HepG2 (cell line): ENCODE measurements at regions not wholly inside any gene's neighbourhood (a gene's known extent, or its start where the extent isn't known, plus 50 kb on each side); places are given as distances from the start of the nearest gene placed in this dataset.

Experiments
- CBX2 ChIP-seq, 2 experiments: fragments of 200-600 bp in 1 of 2; sonication (generic); formaldehyde crosslinking in 1 of 2; IDR thresholded peaks; 2 replicates each; pipeline versions ENCODE4 v1.7.0 to v1.8.1; 2018 to 2022; ENCODE audit warnings: low read depth in 2 of 2, low read length in 1 of 2, mild to moderate bottlenecking in 1 of 2, missing genetic modification reagents in 1 of 2
- GATA4 ChIP-seq: sonication (generic); IDR thresholded peaks from 2 replicates; pipeline ENCODE4 v1.6.1; 2016; ENCODE audit warnings: antibody characterized with exemption, low read depth, borderline replicate concordance
- HCFC1 ChIP-seq: fragments of 150-350 bp; IDR thresholded peaks from 2 replicates; pipeline ENCODE4 v1.6.1; 2014; ENCODE audit warnings: low read depth, low read length
- KAT7 ChIP-seq: IDR thresholded peaks from 2 replicates; pipeline ENCODE4 v1.6.1; 2018; ENCODE audit warnings: borderline replicate concordance, missing compliant biosample characterization
- KDM5A ChIP-seq: fragments of 200-600 bp; sonication (generic); IDR thresholded peaks from 2 replicates; pipeline ENCODE4 v1.7.0; 2018; ENCODE audit warnings: antibody characterized with exemption, mild to moderate bottlenecking, low read length, borderline replicate concordance
- LCORL ChIP-seq, 2 experiments: fragments of 450-650 bp in 1 of 2; sonication (generic) in 1 of 2; formaldehyde crosslinking in 1 of 2; IDR thresholded peaks; 2 replicates each; pipeline versions ENCODE4 v1.5.0 to v1.6.1; 2017 to 2020; ENCODE audit warnings: antibody characterized with exemption in 1 of 2, missing genetic modification reagents in 1 of 2
- MIER2 ChIP-seq: IDR thresholded peaks from 2 replicates; pipeline ENCODE4 v1.6.1; 2016; ENCODE audit warnings: missing biosample characterization, missing genetic modification reagents
- RELA ChIP-seq: sonication (generic); formaldehyde crosslinking; IDR thresholded peaks from 2 replicates; pipeline ENCODE4 v1.4.0; 2020; ENCODE audit warnings: missing genetic modification reagents
- RNF2 ChIP-seq: fragments of 450-650 bp; conservative IDR thresholded peaks from 2 replicates; pipeline ENCODE4 v1.6.1; 2016; ENCODE audit warnings: low read depth
- SAP130 ChIP-seq: IDR thresholded peaks from 2 replicates; pipeline ENCODE4 v1.6.1; 2016; ENCODE audit warnings: low read depth
- SUZ12 ChIP-seq: fragments of 150-350 bp; IDR thresholded peaks from 2 replicates; pipeline ENCODE4 v1.6.1; 2014; ENCODE audit warnings: low read depth, low read length
- TEAD3 ChIP-seq: optimal IDR thresholded peaks from 2 replicates; pipeline ENCODE3; 2016; ENCODE audit warnings: borderline replicate concordance
- XRCC5 ChIP-seq: fragments of 200-400 bp; formaldehyde crosslinking; optimal IDR thresholded peaks from 2 replicates; pipeline ENCODE3; 2017; ENCODE audit warnings: mild to moderate bottlenecking, low read length
- ZFP36 ChIP-seq: fragments of 150-350 bp; IDR thresholded peaks from 2 replicates; pipeline ENCODE4 v1.6.1; 2018; ENCODE audit warnings: borderline replicate concordance, low read length, low read depth; ENCODE audit not compliant: partially characterized antibody
- ZNF256 ChIP-seq: sonication (generic); formaldehyde crosslinking; conservative IDR thresholded peaks from 2 replicates; pipeline ENCODE4 v1.4.0; 2020; ENCODE audit warnings: missing genetic modification reagents
- ZNF331 ChIP-seq: sonication (generic); formaldehyde crosslinking; IDR thresholded peaks from 2 replicates; pipeline ENCODE4 v1.4.0; 2020; ENCODE audit warnings: missing genetic modification reagents
- ZNF34 ChIP-seq: sonication (generic); formaldehyde crosslinking; IDR thresholded peaks from 2 replicates; pipeline ENCODE4 v1.4.0; 2020; ENCODE audit warnings: mild to moderate bottlenecking, missing genetic modification reagents, borderline replicate concordance
- ZNF543 ChIP-seq: sonication (generic); formaldehyde crosslinking; IDR thresholded peaks from 2 replicates; pipeline ENCODE4 v1.4.0; 2020; ENCODE audit warnings: mild to moderate bottlenecking, missing genetic modification reagents
- ZNF558 ChIP-seq: sonication (generic); formaldehyde crosslinking; IDR thresholded peaks from 2 replicates; pipeline ENCODE4 v1.9.0; 2022; ENCODE audit warnings: mild to moderate bottlenecking, missing genetic modification reagents, borderline replicate concordance
- ZNF569 ChIP-seq: sonication (generic); formaldehyde crosslinking; IDR thresholded peaks from 2 replicates; pipeline ENCODE4 v1.5.0; 2020; ENCODE audit warnings: mild to moderate bottlenecking, missing genetic modification reagents, moderate library complexity, borderline replicate concordance
- TF ChIP-seq, protein P1 (sequence below): IDR thresholded peaks from 2 replicates; pipeline ENCODE4 v1.6.1; 2016; ENCODE audit warnings: missing biosample characterization, missing genetic modification reagents, low read depth
- TF ChIP-seq, protein P2 (sequence below): sonication (generic); formaldehyde crosslinking; IDR thresholded peaks from 2 replicates; pipeline ENCODE4 v1.4.0; 2020; ENCODE audit warnings: missing genetic modification reagents, mild to moderate bottlenecking, borderline replicate concordance
- TF ChIP-seq, protein P3 (sequence below): sonication (generic); formaldehyde crosslinking; IDR thresholded peaks from 2 replicates; pipeline ENCODE4 v1.5.0; 2020; ENCODE audit warnings: mild to moderate bottlenecking, missing genetic modification reagents, moderate library complexity
- TF ChIP-seq, protein P4 (sequence below): fragments of 450-650 bp; IDR thresholded peaks from 2 replicates; pipeline ENCODE4 v1.6.1; 2016

DNA sequence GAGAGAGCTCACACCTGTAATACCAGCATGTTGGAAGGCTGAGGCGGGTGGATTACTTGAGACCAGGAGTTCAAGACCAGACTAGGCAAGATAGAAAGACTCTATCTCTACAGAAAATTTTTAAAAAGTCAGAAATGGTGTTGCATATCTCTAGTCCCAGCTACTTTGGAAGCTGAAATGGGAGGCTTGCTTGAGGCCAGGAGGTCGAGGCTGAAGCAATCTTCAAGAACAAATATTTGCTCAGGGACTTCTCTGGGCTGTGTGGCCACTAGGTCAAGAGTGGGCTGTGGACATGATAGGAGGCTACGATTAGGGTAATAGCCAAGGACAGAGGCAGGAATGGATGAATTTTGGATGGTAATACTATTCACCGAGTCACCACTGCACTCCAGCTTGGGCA is 135.8 kb upstream of the PEG3 start (continued):
- TF ChIP-seq ZNF256 (CRISPR knock-in tag), result no peak; the same call in 1 of the 2 replicates
- no peak for TF ChIP-seq LCORL (IDR thresholded peaks at IDR 0.05)
- no peak; the same call in 1 of the 2 replicates for TF ChIP-seq LCORL (CRISPR knock-in tag; IDR thresholded peaks at IDR 0.05)
- TF ChIP-seq ZNF569 (CRISPR knock-in tag), result no peak
- TF ChIP-seq ZNF558 (CRISPR knock-in tag), result no peak
- no peak for TF ChIP-seq RELA (CRISPR knock-in tag)
- TF ChIP-seq, protein P1, sequence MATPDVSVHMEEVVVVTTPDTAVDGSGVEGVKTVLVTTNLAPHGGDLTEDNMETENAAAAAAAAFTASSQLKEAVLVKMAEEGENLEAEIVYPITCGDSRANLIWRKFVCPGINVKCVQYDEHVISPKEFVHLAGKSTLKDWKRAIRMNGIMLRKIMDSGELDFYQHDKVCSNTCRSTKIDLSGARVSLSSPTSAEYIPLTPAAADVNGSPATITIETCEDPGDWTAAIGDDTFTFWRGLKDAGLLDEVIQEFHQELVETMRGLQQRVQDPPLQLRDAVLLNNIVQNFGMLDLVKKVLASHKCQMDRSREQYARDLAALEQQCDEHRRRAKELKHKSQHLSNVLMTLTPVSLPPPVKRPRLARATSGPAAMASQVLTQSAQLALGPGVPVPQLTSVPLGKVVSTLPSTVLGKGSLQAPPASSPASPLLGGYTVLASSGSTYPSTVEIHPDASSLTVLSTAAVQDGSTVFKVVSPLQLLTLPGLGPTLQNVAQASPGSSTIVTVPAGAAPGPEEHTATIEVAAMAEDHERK (CRISPR knock-in tag), result no peak
- peak; percentile 34; the same call in 1 of the 2 replicates for TF ChIP-seq MIER2
- no peak for TF ChIP-seq ZNF34
- TF ChIP-seq, protein P2, sequence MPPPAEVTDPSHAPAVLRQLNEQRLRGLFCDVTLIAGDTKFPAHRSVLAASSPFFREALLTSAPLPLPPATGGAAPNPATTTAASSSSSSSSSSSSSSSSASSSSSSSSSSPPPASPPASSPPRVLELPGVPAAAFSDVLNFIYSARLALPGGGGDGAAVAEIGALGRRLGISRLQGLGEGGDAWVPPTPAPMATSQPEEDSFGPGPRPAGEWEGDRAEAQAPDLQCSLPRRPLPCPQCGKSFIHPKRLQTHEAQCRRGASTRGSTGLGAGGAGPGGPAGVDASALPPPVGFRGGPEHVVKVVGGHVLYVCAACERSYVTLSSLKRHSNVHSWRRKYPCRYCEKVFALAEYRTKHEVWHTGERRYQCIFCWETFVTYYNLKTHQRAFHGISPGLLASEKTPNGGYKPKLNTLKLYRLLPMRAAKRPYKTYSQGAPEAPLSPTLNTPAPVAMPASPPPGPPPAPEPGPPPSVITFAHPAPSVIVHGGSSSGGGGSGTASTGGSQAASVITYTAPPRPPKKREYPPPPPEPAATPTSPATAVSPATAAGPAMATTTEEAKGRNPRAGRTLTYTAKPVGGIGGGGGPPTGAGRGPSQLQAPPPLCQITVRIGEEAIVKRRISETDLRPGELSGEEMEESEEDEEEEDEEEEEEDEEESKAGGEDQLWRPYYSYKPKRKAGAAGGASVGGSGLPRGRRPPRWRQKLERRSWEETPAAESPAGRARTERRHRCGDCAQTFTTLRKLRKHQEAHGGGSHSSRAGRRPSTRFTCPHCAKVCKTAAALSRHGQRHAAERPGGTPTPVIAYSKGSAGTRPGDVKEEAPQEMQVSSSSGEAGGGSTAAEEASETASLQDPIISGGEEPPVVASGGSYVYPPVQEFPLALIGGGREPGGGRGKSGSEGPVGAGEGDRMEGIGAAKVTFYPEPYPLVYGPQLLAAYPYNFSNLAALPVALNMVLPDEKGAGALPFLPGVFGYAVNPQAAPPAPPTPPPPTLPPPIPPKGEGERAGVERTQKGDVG (CRISPR knock-in tag), result no peak
- TF ChIP-seq, protein P3, sequence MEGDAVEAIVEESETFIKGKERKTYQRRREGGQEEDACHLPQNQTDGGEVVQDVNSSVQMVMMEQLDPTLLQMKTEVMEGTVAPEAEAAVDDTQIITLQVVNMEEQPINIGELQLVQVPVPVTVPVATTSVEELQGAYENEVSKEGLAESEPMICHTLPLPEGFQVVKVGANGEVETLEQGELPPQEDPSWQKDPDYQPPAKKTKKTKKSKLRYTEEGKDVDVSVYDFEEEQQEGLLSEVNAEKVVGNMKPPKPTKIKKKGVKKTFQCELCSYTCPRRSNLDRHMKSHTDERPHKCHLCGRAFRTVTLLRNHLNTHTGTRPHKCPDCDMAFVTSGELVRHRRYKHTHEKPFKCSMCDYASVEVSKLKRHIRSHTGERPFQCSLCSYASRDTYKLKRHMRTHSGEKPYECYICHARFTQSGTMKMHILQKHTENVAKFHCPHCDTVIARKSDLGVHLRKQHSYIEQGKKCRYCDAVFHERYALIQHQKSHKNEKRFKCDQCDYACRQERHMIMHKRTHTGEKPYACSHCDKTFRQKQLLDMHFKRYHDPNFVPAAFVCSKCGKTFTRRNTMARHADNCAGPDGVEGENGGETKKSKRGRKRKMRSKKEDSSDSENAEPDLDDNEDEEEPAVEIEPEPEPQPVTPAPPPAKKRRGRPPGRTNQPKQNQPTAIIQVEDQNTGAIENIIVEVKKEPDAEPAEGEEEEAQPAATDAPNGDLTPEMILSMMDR, result no peak
- TF ChIP-seq ZNF331, result peak; percentile 66; the same call in 1 of the 2 replicates
- peak; percentile 56 for TF ChIP-seq TEAD3 (CRISPR knock-in tag)
- TF ChIP-seq KAT7 (CRISPR knock-in tag), result no peak
- no peak for TF ChIP-seq KDM5A
- TF ChIP-seq SUZ12, result no peak
- no peak for TF ChIP-seq ZNF543
- TF ChIP-seq, protein P4, sequence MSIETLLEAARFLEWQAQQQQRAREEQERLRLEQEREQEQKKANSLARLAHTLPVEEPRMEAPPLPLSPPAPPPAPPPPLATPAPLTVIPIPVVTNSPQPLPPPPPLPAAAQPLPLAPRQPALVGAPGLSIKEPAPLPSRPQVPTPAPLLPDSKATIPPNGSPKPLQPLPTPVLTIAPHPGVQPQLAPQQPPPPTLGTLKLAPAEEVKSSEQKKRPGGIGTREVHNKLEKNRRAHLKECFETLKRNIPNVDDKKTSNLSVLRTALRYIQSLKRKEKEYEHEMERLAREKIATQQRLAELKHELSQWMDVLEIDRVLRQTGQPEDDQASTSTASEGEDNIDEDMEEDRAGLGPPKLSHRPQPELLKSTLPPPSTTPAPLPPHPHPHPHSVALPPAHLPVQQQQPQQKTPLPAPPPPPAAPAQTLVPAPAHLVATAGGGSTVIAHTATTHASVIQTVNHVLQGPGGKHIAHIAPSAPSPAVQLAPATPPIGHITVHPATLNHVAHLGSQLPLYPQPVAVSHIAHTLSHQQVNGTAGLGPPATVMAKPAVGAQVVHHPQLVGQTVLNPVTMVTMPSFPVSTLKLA, result no peak
- no peak for TF ChIP-seq XRCC5
- TF ChIP-seq RNF2, result no peak
- no peak for TF ChIP-seq HCFC1
- no peak for TF ChIP-seq ZFP36
- TF ChIP-seq CBX2 (IDR thresholded peaks at IDR 0.05; ENCODE audit: low read depth, low read length), result no peak
- TF ChIP-seq CBX2 (CRISPR knock-in tag; IDR thresholded peaks at IDR 0.05; ENCODE audit: low read depth), result no peak
- peak; percentile 11; the same call in 1 of the 2 replicates for TF ChIP-seq SAP130 (CRISPR knock-in tag)
- TF ChIP-seq GATA4, result peak; percentile 79; the same call in 1 of the 2 replicates
